OCI-LY7 (cell line): ENCODE measurements at regions not wholly inside any gene's neighbourhood (a gene's known extent, or its start where the extent isn't known, plus 50 kb on each side); places are given as distances from the start of the nearest gene placed in this dataset.

Source experiments
- BruUV-seq: library from RNA; stranded (reverse); fragments of 400-500 nt; replicated peaks from 2 replicates; lab custom pipeline; 2021; lab: Mats Ljungman, UMichigan
- CTCF ChIA-PET: fragments of 300-600 bp; sonication (Branson Sonifier 250); formaldehyde crosslinking; loops from one replicate; lab custom pipeline; 2022; ENCODE audit warnings: antibody characterized with exemption; ENCODE audit not compliant: unreplicated experiment; lab: Charles Lee
- POLR2A ChIA-PET: fragments of 300-600 bp; sonication (Branson Sonifier 250); formaldehyde crosslinking; loops from one replicate; lab custom pipeline; 2022; ENCODE audit warnings: antibody characterized with exemption; lab: Charles Lee
- DNase-seq: peaks from one replicate; pipeline ENCODE4 v3.0.0-alpha.2; 2015; ENCODE audit warnings: low spot score
- H2AFZ ChIP-seq: fragments of 200-600 bp; sonication (generic), shearing (Covaris generic); 2 replicates; pipeline ENCODE4 v1.6.1; 2014; ENCODE audit warnings: mild to moderate bottlenecking, antibody characterized with exemption, low read length, moderate library complexity
- H3K27ac ChIP-seq: fragments of 200-600 bp; sonication (generic); 2 replicates; pipeline ENCODE4 v1.5.1; 2014; ENCODE audit warnings: mixed run types, low read depth, mild to moderate bottlenecking, moderate library complexity, low read length, inconsistent platforms; ENCODE audit not compliant: poor library complexity, severe bottlenecking
- H3K36me3 ChIP-seq: fragments of 200-600 bp; sonication (generic); 2 replicates; pipeline ENCODE4 v1.6.1; 2014; ENCODE audit warnings: mild to moderate bottlenecking, antibody characterized with exemption, low read length, moderate library complexity, mixed read lengths; ENCODE audit not compliant: insufficient read depth
- H3K4me1 ChIP-seq: fragments of 200-600 bp; sonication (generic); 2 replicates; pipeline ENCODE4 v1.5.1; 2014; ENCODE audit warnings: mild to moderate bottlenecking, low read length; ENCODE audit not compliant: insufficient read depth, poor library complexity, severe bottlenecking
- H3K4me2 ChIP-seq: fragments of 200-600 bp; sonication (generic); 2 replicates; pipeline ENCODE4 v1.6.1; 2014; ENCODE audit warnings: mild to moderate bottlenecking, low read length
- H3K4me3 ChIP-seq: fragments of 200-600 bp; sonication (generic); 2 replicates; pipeline ENCODE4 v1.5.1; 2014; ENCODE audit warnings: mild to moderate bottlenecking, low read depth, low read length; ENCODE audit not compliant: poor library complexity, severe bottlenecking
- H3K79me2 ChIP-seq: fragments of 200-600 bp; sonication (generic); 2 replicates; pipeline ENCODE4 v1.6.1; 2016; ENCODE audit warnings: low read depth, mild to moderate bottlenecking, low read length, moderate library complexity, mixed read lengths; ENCODE audit not compliant: insufficient read depth
- H3K9me2 ChIP-seq: fragments of 200-600 bp; sonication (generic); 2 replicates; pipeline ENCODE4 v1.6.1; 2016; ENCODE audit warnings: mild to moderate bottlenecking, low read length, mixed read lengths; ENCODE audit not compliant: insufficient read depth
- H3K9me3 ChIP-seq: fragments of 200-600 bp; sonication (generic); 2 replicates; pipeline ENCODE4 v1.6.1; 2014; ENCODE audit warnings: mild to moderate bottlenecking, mixed run types, low read length, mixed read lengths
- H4K20me1 ChIP-seq: fragments of 200-600 bp; sonication (generic); 2 replicates; pipeline ENCODE4 v1.6.1; 2014; ENCODE audit warnings: mild to moderate bottlenecking, antibody characterized with exemption, low read length, moderate library complexity, mixed read lengths; ENCODE audit not compliant: insufficient read depth
- CTCF ChIP-seq: fragments of 200-600 bp; sonication (generic); conservative IDR thresholded peaks from 2 replicates; pipeline ENCODE4 v1.5.1; 2014; ENCODE audit warnings: mild to moderate bottlenecking, antibody characterized with exemption, low read length, moderate library complexity, mixed read lengths
- EZH2phosphoT487 ChIP-seq: fragments of 200-600 bp; sonication (generic); IDR thresholded peaks from 2 replicates; pipeline ENCODE4 v1.6.1; 2018; ENCODE audit warnings: low read depth, borderline replicate concordance, mild to moderate bottlenecking, mixed run types, antibody characterized with exemption, low read length, moderate library complexity, mixed read lengths
- intact Hi-C: fragments of 100-400 bp; cut with micrococcal nuclease; formaldehyde crosslinking; loops from one replicate; pipeline ENCODE4 v1.10.0; 2022; ENCODE audit not compliant: unreplicated experiment

DNA sequence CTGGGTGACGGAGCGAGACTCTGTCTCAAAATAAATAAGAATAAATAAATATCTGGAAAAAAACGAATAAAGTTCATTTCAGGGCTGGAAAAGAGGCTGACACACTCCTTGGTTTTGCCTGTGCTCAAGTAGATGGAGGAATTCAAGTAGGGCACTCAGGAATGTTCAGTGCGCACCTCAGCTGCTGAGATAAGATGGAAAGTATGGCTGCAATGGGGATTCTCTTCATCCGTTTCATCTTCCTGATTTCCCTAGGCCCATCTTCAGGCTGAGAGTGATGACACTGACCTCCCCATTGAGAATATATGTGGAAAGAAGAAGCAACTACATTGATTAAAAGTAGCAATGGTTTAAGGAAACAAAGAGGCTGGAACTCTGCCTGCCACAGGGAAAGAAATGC, 130.5 kb upstream of the ZNF644 start:
- ChIA-PET POLR2A (no interaction called here), CTCF (no interaction called here)
- H3K9me3 ChIP-seq, result no peaks in the 10 kb centered on the region
- no peak overlapping the region for H3K4me3 ChIP-seq
- no peaks in the 10 kb centered on the region for H3K36me3 ChIP-seq
- TF ChIP-seq EZH2phosphoT487 (no peak), CTCF (no peak)
- H4K20me1 ChIP-seq, result no peaks in the 10 kb centered on the region
- H3K4me1 ChIP-seq, result no peaks in the 10 kb centered on the region
- no peak overlapping the region for H3K4me2 ChIP-seq
- H3K27ac ChIP-seq, result no peak overlapping the region
- no peak for DNase-seq
- no TSS peak for BruUV-seq
- intact Hi-C loops, result no loop called here
- H3K79me2 ChIP-seq, result no peaks in the 10 kb centered on the region
- no peak overlapping the region for H2AFZ ChIP-seq
- no peaks in the 10 kb centered on the region for H3K9me2 ChIP-seq

GRCh38 chr1:91151702-91152101, 129.9 kb upstream of the ZNF644 start:
- BruUV-seq, result no TSS peak
- Histone ChIP-seq H2AFZ (no peak overlapping the region), H4K20me1 (no peaks in the 10 kb centered on the region), H3K9me3 (no peaks in the 10 kb centered on the region), H3K4me2 (no peak overlapping the region), H3K4me3 (no peak overlapping the region), H3K36me3 (no peaks in the 10 kb centered on the region), H3K79me2 (no peaks in the 10 kb centered on the region), H3K4me1 (no peaks in the 10 kb centered on the region), H3K9me2 (no peaks in the 10 kb centered on the region), H3K27ac (no peak overlapping the region)
- DNase-seq, result no peak
- intact Hi-C loops, result no loop called here
- TF ChIP-seq CTCF (no peak), EZH2phosphoT487 (no peak)
- ChIA-PET POLR2A (no interaction called here), CTCF (no interaction called here)

DNA sequence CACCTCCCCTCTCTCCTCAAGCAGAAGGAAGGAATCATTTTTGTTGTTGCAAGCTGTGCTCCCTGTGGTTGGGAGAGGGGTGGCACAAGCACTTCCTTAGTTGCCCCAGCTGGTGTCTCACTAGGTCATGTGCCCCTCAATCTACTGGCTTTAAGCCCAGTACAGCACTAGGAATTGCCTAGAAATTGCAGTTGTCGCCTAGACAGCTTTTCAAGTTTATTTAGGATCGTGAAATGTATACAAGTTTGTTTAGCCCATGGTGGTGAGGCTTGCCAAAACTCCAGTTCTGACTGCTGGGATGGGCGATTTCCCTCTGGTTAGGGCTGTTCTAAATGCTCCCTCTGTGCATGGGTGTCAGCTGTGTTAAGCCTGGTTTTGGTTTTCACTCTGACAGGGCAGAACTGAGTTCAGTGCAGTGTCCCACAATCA, 126.8 kb upstream of the ZNF644 start:
- 0 out of 2 replicates have a peak, but pooled peaks have one; percentile 11 for TF ChIP-seq CTCF
- TF ChIP-seq EZH2phosphoT487, result no peak
- no peaks in the 10 kb centered on the region for H3K79me2 ChIP-seq
- intact Hi-C loops, result no loop called here
- H4K20me1 ChIP-seq, result no peaks in the 10 kb centered on the region
- no peak overlapping the region for H2AFZ ChIP-seq
- no peaks in the 10 kb centered on the region for H3K9me3 ChIP-seq
- no peak overlapping the region for H3K4me2 ChIP-seq
- no TSS peak for BruUV-seq
- H3K27ac ChIP-seq, result no peak overlapping the region
- no peaks in the 10 kb centered on the region for H3K9me2 ChIP-seq
- CTCF ChIA-PET, result no interaction called here
- no peaks in the 10 kb centered on the region for H3K36me3 ChIP-seq
- H3K4me1 ChIP-seq, result no peaks in the 10 kb centered on the region
- no peak overlapping the region for H3K4me3 ChIP-seq
- POLR2A ChIA-PET, result interaction anchor here (0.5 to 0.6 kb wide), 2 partner anchors 15 to 243 kb away, joined by 3 to 4 read pairs; no protein-coding TSS in a partner anchor
- no peak for DNase-seq
